ENCODE measurements at regions not wholly inside any gene's neighbourhood (a gene's known extent, or its start where the extent isn't known, plus 50 kb on each side); places are given as distances from the start of the nearest gene placed in this dataset.

GRCh38 chr11:27255447-27255828 is 107.6 kb downstream of the CCDC34 start:
- Histone ChIP-seq H3K27ac (ENCODE audit: low read length) (no peak overlapping the region), H3K27me3 (ENCODE audit: control insufficient read depth, insufficient read depth, low read length) (no peaks in the 10 kb centered on the region), H3K36me3 (ENCODE audit: control insufficient read depth, insufficient read depth, low read length) (no peaks in the 10 kb centered on the region), H3K4me1 (ENCODE audit: control insufficient read depth, insufficient read depth, low read length) (no peaks in the 10 kb centered on the region), H3K4me3 (ENCODE audit: low read depth in 2 of 2, low read length in 2 of 2) (no peak overlapping the region), H3K9me3 (ENCODE audit: control insufficient read depth, insufficient read depth, low read depth, low read length) (no peaks in the 10 kb centered on the region)
- POLR2A ChIA-PET = no interaction called here
- intact Hi-C loops (cut with micrococcal nuclease; ENCODE audit: unreplicated experiment) = no loop called here
- no TSS peak for BruUV-seq (replicated peaks)
- CTCF ChIA-PET = no interaction called here
- TF ChIP-seq POLR2AphosphoS5 (IDR thresholded peaks at IDR 0.05; ENCODE audit: low read depth, low read length) (no peak), REST (IDR thresholded peaks at IDR 0.05; ENCODE audit: insufficient read depth in 1 of 2, low read depth in 2 of 2, low read length in 1 of 2) (no peak), CTCF (IDR thresholded peaks at IDR 0.05) (no peak), SIN3A (IDR thresholded peaks at IDR 0.05; ENCODE audit: borderline replicate concordance, insufficient read depth, low read depth, low read length) (no peak), TCF7L2 (IDR thresholded peaks at IDR 0.05; ENCODE audit: low read depth, low read length) (no peak)
- no peak for ATAC-seq
- no peak for DNase-seq (ENCODE audit: low read depth, low spot score)
- in situ Hi-C loops (cut with HindIII; ENCODE audit: low pct_unique_long_range_greater_than_20kb, low sequenced_read_pairs) = no loop called here

- Histone ChIP-seq H3K9me3 (ENCODE audit: control insufficient read depth, insufficient read depth, low read depth, low read length) (no peaks in the 10 kb centered on the region), H3K36me3 (ENCODE audit: control insufficient read depth, insufficient read depth, low read length) (no peaks in the 10 kb centered on the region), H3K27ac (ENCODE audit: low read length) (no peak overlapping the region), H3K4me3 (ENCODE audit: low read depth in 2 of 2, low read length in 2 of 2) (no peak overlapping the region), H3K27me3 (ENCODE audit: control insufficient read depth, insufficient read depth, low read length) (no peaks in the 10 kb centered on the region), H3K4me1 (ENCODE audit: control insufficient read depth, insufficient read depth, low read length) (no peaks in the 10 kb centered on the region)
- BruUV-seq (replicated peaks) = no TSS peak
- TF ChIP-seq SIN3A (IDR thresholded peaks at IDR 0.05; ENCODE audit: borderline replicate concordance, insufficient read depth, low read depth, low read length) = no peak
- TF ChIP-seq REST (IDR thresholded peaks at IDR 0.05; ENCODE audit: insufficient read depth in 1 of 2, low read depth in 2 of 2, low read length in 1 of 2) = no peak
- no peak for TF ChIP-seq POLR2AphosphoS5 (IDR thresholded peaks at IDR 0.05; ENCODE audit: low read depth, low read length)
- TF ChIP-seq TCF7L2 (IDR thresholded peaks at IDR 0.05; ENCODE audit: low read depth, low read length) = no peak
- TF ChIP-seq CTCF (IDR thresholded peaks at IDR 0.05) = no peak
- ATAC-seq = no peak
- in situ Hi-C loops (cut with HindIII; ENCODE audit: low pct_unique_long_range_greater_than_20kb, low sequenced_read_pairs) = no loop called here
- no peak for DNase-seq (ENCODE audit: low read depth, low spot score)
- ChIA-PET POLR2A (no interaction called here), CTCF (no interaction called here)
- intact Hi-C loops (cut with micrococcal nuclease; ENCODE audit: unreplicated experiment) = no loop called here
These were observed 108.1 kb downstream of the CCDC34 start for GRCh38 chr11:27254744-27255446.
